ENCODE measurements at regions not wholly inside any gene's neighbourhood (a gene's known extent, or its start where the extent isn't known, plus 50 kb on each side); places are given as distances from the start of the nearest gene placed in this dataset.
A peak's percentile ranks its signal among the peaks of the same experiment; 100 is the strongest.

GRCh38 chr15:96627031-96627568, 296.6 kb downstream of the NR2F2 start:
- Histone ChIP-seq H3K9me3 (replicated peaks; ENCODE audit: control insufficient read depth, insufficient read depth, low read depth, low read length) (no peaks in the 10 kb centered on the region), H3K79me2 (ENCODE audit: control insufficient read depth, insufficient read depth, low read length) (no peaks in the 10 kb centered on the region), H3K27me3 (ENCODE audit: control insufficient read depth in 2 of 2, insufficient read depth in 2 of 2, low read length in 2 of 2) (0 out of 5 replicates have a peak, but pooled peaks cover 0 to 3% of the 10 kb centered on the region in 2 experiments), H3K4me2 (ENCODE audit: insufficient read depth, low read length) (no peak overlapping the region), H4K20me1 (replicated peaks; ENCODE audit: control insufficient read depth, insufficient read depth, low read length) (no peaks in the 10 kb centered on the region), H3K9ac (ENCODE audit: insufficient read depth in 1 of 2, low read depth in 2 of 2, low read length in 2 of 2) (no peak overlapping the region; a peak in 1 of 4 replicates), H3K4me3 (no peak overlapping the region), H3K36me3 (ENCODE audit: control insufficient read depth, insufficient read depth, low read length) (no peaks in the 10 kb centered on the region), H2AFZ (ENCODE audit: low read depth, low read length) (no peak overlapping the region), H3K4me1 (replicated peaks in 1 of 2; ENCODE audit: control insufficient read depth in 2 of 2, insufficient read depth in 2 of 2, low read length in 2 of 2) (no peaks in the 10 kb centered on the region), H3K27ac (ENCODE audit: extremely low read depth, low read depth, low read length) (no peak overlapping the region), H3K9me1 (ENCODE audit: control insufficient read depth, insufficient read depth, low read length) (no peaks in the 10 kb centered on the region)
- FAIRE-seq: no peak
- in situ Hi-C loops (cut with MboI): no loop called here
- ATAC-seq: no peak
- POLR2A ChIA-PET: no interaction called here
- CTCF ChIA-PET (ENCODE audit: low intra/inter-chr PET ratio): no interaction called here
- 7% methylated on average over 13 of the region's 13 CpGs for WGBS (ENCODE audit: insufficient coverage, low coverage, missing lambda C conversion rate)
- TF ChIP-seq BCOR (IDR thresholded peaks at IDR 0.05): no peak
- TF ChIP-seq, protein P1, sequence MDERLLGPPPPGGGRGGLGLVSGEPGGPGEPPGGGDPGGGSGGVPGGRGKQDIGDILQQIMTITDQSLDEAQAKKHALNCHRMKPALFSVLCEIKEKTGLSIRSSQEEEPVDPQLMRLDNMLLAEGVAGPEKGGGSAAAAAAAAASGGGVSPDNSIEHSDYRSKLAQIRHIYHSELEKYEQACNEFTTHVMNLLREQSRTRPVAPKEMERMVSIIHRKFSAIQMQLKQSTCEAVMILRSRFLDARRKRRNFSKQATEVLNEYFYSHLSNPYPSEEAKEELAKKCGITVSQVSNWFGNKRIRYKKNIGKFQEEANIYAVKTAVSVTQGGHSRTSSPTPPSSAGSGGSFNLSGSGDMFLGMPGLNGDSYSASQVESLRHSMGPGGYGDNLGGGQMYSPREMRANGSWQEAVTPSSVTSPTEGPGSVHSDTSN (CRISPR knock-in tag; IDR thresholded peaks at IDR 0.05; ENCODE audit: low read depth): no peak
- TF ChIP-seq, protein P1 (tag; conservative IDR thresholded peaks at IDR 0.05; ENCODE audit: low read depth): peak; percentile 68
- DNase-seq (ENCODE audit: extremely low read depth in 1 of 4, low spot score in 3 of 4): no peak
- no TSS peak for BruUV-seq (replicated peaks)
- intact Hi-C loops (cut with micrococcal nuclease): no loop called here

GRCh38 chr15:96629511-96629910, 299.0 kb downstream of the NR2F2 start:
- no peaks in the 10 kb centered on the region for H3K36me3 ChIP-seq (ENCODE audit: control insufficient read depth, insufficient read depth, low read length)
- WGBS (ENCODE audit: insufficient coverage, low coverage, missing lambda C conversion rate): 3% methylated on average over 4 of the region's 4 CpGs
- BruUV-seq (replicated peaks): no TSS peak
- H3K27me3 ChIP-seq (ENCODE audit: control insufficient read depth in 2 of 2, insufficient read depth in 2 of 2, low read length in 2 of 2): 0 out of 5 replicates have a peak, but pooled peaks cover 0 to 3% of the 10 kb centered on the region in 2 experiments
- FAIRE-seq (no peak), DNase-seq (ENCODE audit: extremely low read depth in 1 of 4, low spot score in 3 of 4) (no peak), ATAC-seq (no peak)
- H4K20me1 ChIP-seq (replicated peaks; ENCODE audit: control insufficient read depth, insufficient read depth, low read length): no peaks in the 10 kb centered on the region
- no peaks in the 10 kb centered on the region for H3K9me3 ChIP-seq (replicated peaks; ENCODE audit: control insufficient read depth, insufficient read depth, low read depth, low read length)
- no peak overlapping the region for H3K4me2 ChIP-seq (ENCODE audit: insufficient read depth, low read length)
- intact Hi-C loops (cut with micrococcal nuclease) (no loop called here), in situ Hi-C loops (cut with MboI) (no loop called here)
- no peaks in the 10 kb centered on the region for H3K79me2 ChIP-seq (ENCODE audit: control insufficient read depth, insufficient read depth, low read length)
- POLR2A ChIA-PET: no interaction called here
- no peak overlapping the region for H3K9ac ChIP-seq (ENCODE audit: insufficient read depth in 1 of 2, low read depth in 2 of 2, low read length in 2 of 2)
- H3K9me1 ChIP-seq (ENCODE audit: control insufficient read depth, insufficient read depth, low read length): no peaks in the 10 kb centered on the region
- no peak overlapping the region for H3K4me3 ChIP-seq
- CTCF ChIA-PET (ENCODE audit: low intra/inter-chr PET ratio): no interaction called here
- no peak overlapping the region for H2AFZ ChIP-seq (ENCODE audit: low read depth, low read length)
- H3K4me1 ChIP-seq (replicated peaks in 1 of 2; ENCODE audit: control insufficient read depth in 2 of 2, insufficient read depth in 2 of 2, low read length in 2 of 2): no peaks in the 10 kb centered on the region
- no peak overlapping the region for H3K27ac ChIP-seq (ENCODE audit: extremely low read depth, low read depth, low read length)
- TF ChIP-seq SNRNP70 (optimal IDR thresholded peaks at IDR 0.05; ENCODE audit: low read depth, low read length): no peak
- no peak for TF ChIP-seq RBM39 (optimal IDR thresholded peaks at IDR 0.05; ENCODE audit: low read depth, low read length)
- no peak for TF ChIP-seq CHD4 (IDR thresholded peaks at IDR 0.05; ENCODE audit: insufficient read depth, insufficient replicate concordance, low read depth, low read length, poor library complexity, severe bottlenecking)
- no peak for TF ChIP-seq MAFK (IDR thresholded peaks at IDR 0.05; ENCODE audit: low read length)
- TF ChIP-seq MBD2 (IDR thresholded peaks at IDR 0.05; ENCODE audit: borderline replicate concordance, low read depth): no peak
- TF ChIP-seq KLF16 (IDR thresholded peaks at IDR 0.05): no peak
- no peak for TF ChIP-seq NR2F6 (CRISPR knock-in tag; IDR thresholded peaks at IDR 0.05)
- no peak for TF ChIP-seq TAF1 (IDR thresholded peaks at IDR 0.05; ENCODE audit: control insufficient read depth, extremely low read depth, insufficient read depth, low read length, severe bottlenecking)
- TF ChIP-seq ZNF384 (IDR thresholded peaks at IDR 0.05; ENCODE audit: low read depth, low read length): no peak
- TF ChIP-seq, protein P2, sequence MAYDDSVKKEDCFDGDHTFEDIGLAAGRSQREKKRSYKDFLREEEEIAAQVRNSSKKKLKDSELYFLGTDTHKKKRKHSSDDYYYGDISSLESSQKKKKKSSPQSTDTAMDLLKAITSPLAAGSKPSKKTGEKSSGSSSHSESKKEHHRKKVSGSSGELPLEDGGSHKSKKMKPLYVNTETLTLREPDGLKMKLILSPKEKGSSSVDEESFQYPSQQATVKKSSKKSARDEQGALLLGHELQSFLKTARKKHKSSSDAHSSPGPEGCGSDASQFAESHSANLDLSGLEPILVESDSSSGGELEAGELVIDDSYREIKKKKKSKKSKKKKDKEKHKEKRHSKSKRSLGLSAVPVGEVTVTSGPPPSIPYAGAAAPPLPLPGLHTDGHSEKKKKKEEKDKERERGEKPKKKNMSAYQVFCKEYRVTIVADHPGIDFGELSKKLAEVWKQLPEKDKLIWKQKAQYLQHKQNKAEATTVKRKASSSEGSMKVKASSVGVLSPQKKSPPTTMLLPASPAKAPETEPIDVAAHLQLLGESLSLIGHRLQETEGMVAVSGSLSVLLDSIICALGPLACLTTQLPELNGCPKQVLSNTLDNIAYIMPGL (CRISPR knock-in tag; IDR thresholded peaks at IDR 0.05): no peak

All from K562 (cell line).